ENCODE measurements at regions not wholly inside any gene's neighbourhood (a gene's known extent, or its start where the extent isn't known, plus 50 kb on each side); places are given as distances from the start of the nearest gene placed in this dataset.
"Not testable (repeated sequence)": the region's sequence is repeated elsewhere in the genome, so short reads cannot be mapped to it uniquely, and the experiment has no call there.

DNA sequence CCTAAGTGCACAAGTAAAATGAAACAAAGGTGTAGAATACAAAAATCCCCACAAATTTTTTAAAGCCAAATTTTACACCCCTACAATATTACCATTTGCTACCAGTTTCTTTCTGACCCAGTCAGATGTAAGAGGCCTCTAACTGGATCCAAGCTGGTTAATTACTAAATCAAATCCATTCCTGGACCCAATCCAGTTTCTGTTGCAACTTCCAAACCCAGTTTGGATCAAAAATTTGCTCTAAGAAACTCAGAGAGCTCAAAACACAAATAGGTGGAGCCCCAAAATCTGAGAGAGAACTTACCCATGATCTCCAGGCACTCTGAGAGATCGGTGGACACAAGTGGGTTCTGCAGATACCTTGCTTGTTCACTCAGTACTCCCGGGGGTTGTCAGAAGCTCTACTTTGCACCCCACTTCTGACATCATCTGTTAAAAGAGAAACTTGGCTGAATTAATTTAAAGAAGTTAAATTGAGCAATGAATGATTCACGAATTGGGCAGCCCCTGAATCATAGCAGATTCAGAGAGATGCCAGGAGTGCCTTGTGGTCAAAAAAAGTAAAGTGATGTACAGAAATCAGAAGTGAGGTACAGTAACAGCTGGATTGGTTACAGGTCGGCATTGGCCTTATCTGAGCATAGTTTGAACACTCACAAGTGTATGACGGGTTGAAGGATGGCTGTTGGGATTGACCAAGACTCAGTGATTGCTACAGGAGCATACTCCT lies 448.0 kb downstream of the KCNT2 start:
- no peak for DNase-seq (ENCODE audit: low spot score)

DNA sequence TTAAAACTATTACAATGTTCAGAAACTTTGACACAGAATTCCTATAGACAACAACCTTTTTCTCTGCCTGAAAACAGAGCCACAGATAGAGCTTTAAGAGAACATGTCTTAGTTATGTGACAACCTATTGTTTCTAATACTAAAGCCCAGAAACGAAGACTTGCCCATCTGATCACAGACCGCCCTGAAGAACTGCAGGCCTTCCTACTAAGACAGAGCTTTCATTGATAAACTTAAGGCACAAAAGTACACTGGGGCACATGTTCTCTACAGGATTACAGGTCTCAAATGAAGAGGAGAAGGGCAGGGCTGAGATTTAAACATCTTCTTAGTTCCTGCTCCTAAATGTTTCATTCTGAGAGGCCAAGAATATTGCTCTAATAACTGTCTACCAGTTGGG lies 452.7 kb downstream of the KCNT2 start:
- DNase-seq (ENCODE audit: low spot score) = no peak

DNA sequence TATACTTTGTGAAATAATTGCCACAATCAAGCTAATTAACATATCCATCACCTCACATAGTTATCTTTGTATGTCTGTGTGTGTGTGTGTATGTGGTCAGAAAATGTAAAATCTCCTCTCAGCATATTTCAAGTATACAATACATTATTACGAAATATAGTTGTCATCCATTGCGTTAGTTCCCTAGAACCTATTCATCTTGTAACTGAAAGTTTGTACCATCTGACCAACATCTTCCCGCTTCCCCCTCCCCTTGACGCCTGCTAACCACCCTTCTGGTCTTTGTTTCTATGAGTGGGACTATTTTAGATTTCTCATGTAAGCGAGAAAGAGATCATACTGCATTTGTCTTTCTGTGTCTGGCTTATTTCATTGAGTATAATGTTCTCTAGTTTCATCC lies 455.3 kb downstream of the KCNT2 start:
- no peak for DNase-seq (ENCODE audit: low spot score)

DNA sequence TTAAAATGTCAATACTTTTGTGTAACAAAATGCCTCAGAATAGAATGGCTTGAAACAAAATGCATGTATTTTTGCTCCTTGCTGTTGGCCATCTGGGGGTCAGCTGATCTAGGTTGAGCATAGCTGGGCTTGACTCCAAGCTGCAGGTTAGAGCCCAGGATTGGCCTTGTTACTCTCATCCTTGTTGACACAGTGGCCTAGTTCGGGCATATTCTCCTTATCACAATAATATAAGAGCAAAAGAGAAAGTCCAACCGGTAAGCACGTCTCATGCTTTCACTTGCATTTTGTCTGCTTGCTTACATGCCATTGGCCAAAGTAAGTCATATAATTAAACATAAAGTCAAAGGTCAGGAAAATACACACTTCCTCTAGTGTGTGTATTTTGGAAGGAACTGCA lies 456.2 kb downstream of the KCNT2 start:
- no peak for DNase-seq (ENCODE audit: low spot score)

DNA sequence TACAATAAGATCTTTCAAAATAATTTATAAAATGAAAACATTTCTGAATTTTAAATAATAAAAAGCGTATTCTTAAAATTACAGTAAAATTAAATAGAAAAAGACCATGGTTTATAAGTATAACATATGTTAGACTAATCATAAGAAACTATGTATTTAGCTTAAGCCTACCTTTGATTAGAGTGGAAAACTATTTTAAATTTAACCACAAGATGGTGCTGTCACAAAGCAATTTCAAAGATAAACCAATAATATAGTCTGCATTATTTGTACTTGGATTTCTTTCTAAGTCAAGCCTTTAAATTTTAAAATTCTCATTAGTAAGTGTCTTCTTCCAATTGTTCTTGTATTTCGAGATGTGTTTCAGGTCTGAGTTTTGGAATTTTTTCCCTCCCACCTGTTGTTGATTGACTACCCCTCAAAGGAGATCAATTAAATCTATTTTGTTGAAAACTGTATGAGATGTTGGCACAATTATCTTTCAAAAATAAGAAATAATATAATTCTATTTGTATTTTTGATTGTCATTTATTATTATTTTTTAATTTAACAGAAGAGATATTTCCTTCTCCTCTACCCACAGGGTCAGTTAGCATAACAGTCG lies 459.8 kb downstream of the KCNT2 start:
- peak; percentile 58 for DNase-seq (ENCODE audit: low spot score)

DNA sequence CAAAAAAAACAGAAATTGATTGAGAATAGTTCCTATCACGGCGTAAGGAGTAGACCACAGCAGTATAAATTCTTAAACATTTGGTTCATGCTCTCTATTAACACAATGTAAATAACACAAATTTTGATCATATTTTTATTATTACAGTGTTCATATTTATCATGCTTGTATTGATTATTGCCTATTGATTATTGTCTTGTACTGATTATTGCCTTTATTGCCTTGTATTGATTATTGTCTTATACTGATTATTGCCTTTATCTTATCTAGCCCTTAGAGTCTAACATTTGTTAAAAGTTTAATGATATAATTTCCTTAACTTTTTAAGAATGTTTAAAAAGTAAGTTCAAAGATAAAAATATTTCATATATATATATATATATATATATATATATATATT lies 460.7 kb downstream of the KCNT2 start:
- DNase-seq (ENCODE audit: low spot score) = no peak

DNA sequence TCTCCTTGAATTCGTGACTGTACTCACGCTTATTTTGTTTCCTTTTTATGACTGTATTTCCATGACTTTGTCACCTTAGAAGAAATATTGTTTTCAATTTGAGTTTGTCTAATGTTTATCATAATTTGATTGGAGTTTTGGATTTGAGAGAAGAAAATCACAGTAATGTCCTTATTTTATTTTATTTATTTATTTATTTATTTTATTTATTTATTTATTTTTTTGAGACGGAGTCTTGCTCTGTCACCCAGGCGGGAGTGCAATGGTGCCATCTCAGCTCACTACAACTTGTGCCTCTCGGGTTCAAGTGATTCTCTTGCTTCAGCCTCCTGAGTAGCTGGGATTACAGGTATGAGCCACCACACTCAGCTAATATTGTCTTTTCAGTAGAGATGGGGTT lies 463.1 kb downstream of the KCNT2 start:
- DNase-seq (ENCODE audit: low spot score) = not testable (repeated sequence)

DNA sequence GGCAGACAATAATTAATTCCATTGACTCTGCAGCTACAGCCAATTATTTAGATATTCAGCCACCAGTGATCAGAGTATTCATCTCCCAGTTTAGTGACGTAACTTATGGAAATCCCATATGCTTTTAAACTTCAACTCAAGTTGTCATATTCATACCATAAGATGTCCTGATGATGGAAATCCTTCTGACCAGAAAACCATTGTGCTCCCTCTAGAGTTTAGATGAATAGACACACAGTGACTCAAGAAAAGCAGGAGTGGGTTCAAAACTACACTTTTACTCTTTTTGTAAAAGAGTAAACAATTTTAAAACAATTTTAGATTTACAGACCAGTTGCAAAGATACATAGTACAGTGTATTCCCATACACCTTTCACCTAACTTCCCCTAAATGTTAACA lies 463.7 kb downstream of the KCNT2 start:
- peak; percentile 6 for DNase-seq (ENCODE audit: low spot score)

DNA sequence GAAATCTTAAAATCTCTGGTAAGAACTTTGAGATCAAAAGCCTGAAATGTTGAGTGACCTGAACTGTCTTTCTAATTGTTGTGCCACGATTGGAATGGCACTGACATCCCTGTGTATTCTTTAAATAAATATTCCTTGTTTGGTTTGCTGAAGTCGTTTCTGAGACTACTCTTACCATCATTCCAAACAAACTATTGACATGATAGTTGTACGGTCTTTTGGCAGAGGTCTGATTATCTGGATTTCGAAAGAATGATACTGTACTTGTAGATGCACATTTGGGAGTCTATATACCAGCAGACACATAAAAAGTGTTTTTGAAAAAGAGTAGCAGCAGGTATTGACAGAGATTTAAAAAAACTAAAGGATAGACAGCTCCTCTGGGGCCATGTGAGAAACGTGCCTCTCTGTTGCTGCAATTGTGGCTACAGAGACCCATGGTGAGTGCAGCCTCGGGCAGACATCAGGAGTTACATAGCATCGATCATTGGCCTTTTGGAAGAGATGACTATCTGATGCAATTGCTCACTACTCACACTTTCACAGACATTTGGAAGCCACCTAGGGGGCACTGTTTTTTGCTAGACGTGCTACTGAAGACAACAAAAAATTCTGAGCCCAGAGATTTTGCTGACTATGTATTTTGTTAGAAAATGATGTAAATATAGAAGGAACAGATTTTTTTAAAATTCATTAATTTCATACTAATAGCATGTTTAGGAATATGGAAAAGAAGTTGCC lies 464.5 kb downstream of the KCNT2 start:
- DNase-seq (ENCODE audit: low spot score) = peak; percentile 43

DNA sequence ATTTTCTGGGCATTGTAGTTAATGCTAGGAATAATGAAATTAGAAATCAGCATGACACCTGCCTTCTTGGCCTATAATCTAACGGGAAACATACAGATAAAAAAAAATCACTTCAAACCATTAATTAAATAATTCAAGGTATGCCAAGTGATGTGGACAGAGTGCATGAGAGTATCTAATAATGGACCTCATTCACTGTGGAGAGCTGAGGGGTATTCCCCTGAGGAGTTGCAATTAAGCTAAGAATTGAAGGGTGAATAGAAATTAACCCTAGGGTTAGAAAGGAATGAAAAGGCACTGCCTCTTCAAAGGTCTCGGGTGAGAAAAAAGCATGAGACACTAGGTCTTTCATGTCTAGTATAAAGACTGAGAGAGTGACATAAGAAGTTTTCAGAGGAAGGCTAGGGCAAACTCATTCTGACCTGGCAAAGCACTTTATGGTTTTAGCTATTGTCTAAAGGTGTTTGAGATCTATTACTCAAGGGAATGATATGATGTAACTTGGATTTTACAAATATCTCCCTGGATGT lies 466.1 kb downstream of the KCNT2 start:
- no peak for DNase-seq (ENCODE audit: low spot score)

DNA sequence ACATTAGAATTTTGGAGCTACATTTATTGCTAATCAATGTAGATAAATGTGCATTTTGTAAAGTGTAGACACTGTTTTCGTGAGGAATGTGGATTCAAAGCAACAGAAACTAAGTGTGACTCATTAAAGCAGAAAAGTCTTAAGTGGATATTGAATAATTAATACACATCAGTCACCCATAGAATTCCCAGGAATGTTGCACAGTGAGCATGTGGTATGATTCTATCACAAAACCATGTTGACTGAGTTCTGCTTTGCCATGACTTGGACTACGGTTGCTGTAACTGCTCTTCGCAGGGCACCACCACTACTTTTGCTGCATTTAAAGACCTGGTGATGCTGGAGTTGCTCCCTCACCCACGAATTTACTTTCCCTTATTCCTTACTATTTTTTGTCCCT lies 471.8 kb downstream of the KCNT2 start:
- DNase-seq (ENCODE audit: low spot score) = no peak

DNA sequence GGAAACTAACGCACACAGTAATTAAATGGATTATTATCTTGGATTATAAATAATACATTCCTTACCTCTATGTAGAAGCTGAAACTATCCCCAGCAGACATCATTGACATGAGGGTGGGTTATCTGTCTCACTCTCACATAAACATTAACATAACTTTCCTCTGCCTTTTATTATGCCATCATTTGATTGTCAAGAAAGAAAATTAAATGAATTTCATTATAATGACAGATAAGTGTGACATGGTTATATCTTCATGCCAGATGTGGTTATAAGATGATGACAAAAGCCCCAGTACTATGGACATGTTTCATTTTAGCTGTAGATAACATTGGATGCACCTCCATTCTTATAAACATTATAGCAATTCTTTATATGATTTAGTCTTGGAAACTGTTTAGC lies 476.5 kb downstream of the KCNT2 start:
- no peak for DNase-seq (ENCODE audit: low spot score)

DNA sequence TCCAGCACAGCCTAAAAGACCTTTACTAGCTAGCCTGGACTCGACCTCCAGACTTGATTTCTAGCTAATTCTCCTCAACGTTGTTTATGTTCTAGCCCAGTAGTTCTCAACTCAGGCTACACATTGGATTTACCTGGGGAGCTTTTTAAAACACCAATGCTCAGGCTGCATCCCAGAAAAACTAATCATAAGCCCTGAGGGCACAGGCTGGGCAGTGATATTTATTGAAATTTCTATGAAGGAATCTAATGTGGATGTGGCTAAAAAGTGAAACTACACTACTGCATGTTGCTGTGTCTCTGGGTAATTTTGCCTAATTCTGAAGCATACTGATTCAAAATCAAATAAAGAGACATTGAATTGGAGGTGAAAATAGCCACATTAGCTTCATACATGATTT lies 479.4 kb downstream of the KCNT2 start:
- DNase-seq (ENCODE audit: low spot score) = no peak

DNA sequence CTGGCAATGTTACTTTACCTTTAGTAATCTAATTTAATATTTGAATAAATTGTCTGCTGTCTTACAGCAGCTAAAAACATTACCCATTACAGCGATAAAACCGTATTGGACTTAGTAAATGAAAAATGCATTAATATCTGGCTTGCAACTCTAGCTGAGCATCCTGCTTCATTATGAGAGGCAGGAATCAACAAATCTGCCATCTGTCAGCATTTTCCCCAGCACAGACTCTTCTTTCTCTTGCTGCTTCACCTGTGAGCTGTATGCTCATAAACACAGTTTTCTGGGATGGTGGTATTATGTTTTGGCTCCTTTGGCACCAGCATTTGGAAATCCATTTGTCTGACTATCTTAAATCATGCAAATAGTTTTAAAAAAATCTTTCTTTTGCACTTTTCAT lies 487.1 kb downstream of the KCNT2 start:
- no peak for DNase-seq (ENCODE audit: low spot score)

DNA sequence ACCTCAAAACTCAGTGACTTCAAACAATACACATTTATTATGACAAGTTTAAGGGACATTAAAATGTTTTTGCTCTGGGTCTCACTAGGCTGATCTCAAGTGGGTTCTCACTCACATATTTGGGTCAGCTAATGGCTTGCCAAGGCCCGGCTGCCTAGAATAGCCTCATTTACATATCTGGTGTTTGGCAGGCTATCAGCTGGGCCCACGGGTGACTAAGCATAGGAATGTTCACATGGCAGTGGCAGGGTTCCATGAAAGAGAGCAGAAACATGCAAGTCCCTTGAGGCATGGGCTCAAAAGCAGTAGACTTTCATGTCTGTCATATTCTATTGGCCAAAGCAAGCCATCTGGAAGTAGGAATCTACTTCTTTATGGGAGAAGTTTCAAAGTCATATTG lies 492.6 kb downstream of the KCNT2 start:
- no peak for DNase-seq (ENCODE audit: low spot score)

DNA sequence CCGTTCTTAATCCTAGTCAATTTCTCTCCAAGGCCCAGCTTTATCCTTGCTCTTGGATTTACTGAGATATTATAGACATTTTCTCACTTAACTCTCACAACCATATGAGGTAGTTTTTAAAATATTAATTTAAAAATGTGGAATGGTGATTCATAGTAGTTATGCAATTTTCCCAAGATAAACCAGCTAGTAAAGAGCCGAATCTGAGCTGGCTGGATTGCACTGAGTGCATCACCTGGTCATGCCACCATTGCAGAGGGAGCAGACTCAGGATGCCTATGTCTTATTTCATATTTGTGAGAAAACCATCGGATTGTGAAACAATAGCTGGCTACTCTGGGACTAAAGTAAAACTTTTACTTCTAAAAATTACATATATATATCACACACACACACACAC lies 494.0 kb downstream of the KCNT2 start:
- no peak for DNase-seq (ENCODE audit: low spot score)

DNA sequence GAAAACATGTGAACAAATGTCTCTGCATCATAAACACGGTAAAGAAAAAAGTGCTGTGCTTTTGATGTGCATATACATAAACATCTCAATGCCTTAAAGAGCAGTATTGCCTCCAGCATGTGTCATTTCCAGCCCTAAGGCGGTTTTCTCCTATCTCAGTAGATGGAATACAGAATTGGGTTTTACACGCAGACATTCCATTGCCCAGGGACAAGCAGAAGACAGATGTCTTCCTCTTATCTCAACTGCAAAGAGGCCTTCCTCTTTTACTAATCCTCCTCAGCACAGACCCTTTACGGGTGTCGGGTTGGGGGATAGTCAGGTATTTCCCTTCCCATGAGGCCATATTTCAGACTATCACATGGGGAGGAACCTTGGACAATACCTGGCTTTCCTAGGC lies 499.2 kb downstream of the KCNT2 start:
- DNase-seq (ENCODE audit: low spot score) = not testable (repeated sequence)

DNA sequence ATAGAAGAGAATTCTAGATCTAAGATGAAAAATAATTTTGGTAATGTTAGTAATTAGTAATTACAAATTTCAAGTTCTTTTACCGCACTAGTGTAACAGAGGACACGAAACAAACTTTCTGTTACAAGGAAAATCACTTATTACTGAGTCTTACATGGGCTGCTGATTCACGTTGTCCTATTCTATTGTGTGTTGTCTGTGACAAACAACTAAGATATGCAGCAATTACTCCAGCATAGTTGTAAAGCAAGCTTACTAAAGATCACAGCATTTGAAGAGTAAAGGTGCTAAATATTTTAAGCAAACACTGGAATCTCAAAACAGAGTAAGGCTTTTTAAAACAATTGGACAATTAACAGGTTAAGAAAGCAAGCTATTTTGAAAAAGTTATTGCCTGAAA lies 502.3 kb downstream of the KCNT2 start:
- no peak for DNase-seq (ENCODE audit: low spot score)

DNA sequence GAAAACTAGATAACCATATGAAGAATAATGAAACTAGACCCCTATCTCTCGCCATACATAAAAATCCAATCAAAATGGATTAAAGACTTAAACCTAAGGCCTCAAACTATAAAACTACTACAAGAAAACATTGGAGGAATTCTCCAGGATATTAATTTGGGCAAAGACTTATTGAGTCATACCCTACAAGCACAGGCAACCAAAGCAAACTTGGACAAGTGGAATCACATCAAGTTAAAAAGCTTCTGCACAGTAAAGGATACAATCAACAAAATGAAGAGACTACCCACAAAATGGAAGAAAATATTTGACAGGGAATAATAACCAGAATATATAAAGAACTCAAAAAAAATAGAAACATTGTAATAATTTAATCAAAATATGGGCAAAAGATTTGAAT lies 505.4 kb downstream of the KCNT2 start:
- DNase-seq (ENCODE audit: low spot score) = no peak

DNA sequence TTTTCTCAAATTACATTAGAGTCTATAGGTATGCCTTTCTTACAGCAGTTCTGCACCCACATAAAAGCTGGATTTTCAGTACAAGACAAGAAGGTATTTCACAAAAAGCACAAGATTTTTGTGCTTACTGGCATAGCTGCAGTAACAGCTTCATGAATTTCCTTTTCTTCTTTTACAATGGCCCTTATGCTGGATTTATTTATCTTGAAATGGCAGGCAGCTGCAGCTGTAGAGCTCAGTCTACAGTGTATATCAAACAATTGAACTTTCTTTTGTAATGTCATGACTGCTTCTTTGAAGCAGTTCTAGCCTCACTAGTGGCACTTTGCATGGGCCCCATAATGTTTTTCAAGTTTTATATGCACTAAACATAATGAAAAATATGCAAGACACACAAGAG lies 510.2 kb downstream of the KCNT2 start:
- DNase-seq (ENCODE audit: low spot score) = no peak

DNA sequence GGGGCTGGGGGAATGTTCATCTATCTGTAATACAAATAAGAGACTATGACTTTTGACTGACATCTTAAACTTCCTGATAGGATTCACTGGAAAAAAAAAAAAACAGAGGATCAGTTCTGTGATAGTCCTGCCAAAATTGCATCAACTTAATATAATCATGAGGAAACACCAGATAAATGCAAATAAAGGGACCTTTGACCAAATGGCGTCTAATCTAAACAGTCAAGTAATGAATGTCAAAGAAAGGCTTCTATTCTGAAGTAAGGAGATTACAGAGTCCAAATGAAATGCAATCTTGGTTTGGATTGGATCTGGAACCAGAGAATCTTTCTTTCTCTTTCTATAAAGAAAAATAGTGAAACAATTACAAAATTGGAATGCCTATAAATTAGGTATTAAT lies 513.4 kb downstream of the KCNT2 start:
- no peak for DNase-seq (ENCODE audit: low spot score)

DNA sequence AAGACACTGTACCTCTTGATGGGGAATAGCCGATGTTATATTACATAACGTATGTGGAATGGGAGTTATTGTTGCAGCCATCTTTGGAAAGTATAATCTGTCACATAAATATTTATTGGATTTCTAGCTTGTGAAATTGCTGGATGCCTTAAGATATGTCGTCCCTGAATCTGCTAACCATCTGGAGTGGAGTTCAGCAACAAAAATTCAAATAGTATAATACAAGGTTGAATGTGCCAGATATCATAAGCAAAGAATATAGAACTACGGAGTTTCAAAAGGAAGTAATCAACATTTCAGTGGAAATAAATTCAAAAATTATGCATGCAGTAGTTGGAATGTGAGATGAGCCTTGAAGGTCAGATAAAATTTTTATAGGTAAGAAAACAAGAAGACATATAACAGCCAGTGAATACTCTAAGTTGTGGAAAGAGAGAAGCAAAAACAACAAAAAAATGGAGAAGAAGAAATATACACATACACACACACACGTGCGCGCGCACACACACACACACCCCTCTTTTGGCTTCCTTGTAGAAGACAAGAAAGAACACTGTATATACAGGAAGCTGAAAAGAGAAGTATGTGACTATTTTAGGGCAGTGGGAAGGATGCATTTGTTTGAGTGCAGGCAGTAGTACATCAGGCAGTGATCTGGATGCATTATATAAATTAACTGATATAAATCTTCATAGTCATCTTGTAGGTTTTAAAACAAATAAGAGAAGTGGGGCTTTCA lies 516.7 kb downstream of the KCNT2 start:
- DNase-seq (ENCODE audit: low spot score) = no peak

DNA sequence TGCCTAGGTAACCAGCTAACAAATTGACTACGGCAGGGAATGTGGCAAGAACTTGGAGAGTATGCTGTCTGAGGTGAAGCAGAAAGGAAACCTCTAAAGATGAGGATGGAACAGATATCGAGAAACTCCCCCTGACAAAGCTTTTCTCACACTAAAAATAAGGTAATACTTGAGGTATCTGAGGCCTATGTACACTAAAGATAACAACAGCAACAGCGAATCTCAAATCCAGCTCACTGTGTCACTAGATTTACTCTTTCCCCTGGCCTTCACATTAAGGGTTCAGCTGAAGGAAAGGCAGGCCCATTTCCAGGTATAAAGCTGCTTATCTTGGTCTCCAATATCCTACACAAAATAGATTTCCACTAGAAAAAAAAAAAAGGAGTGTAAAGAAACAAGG lies 518.0 kb downstream of the KCNT2 start:
- no peak for DNase-seq (ENCODE audit: low spot score)

Measured in NAMALWA (cell line).